ENCODE measurements at regions not wholly inside any gene's neighbourhood (a gene's known extent, or its start where the extent isn't known, plus 50 kb on each side); places are given as distances from the start of the nearest gene placed in this dataset.

GRCh38 chr10:44799966-44800365 is 111.2 kb upstream of the TMEM72 start:
- intact Hi-C loops (cut with DNase I), result no loop called here

GRCh38 chr10:44801383-44802327 is 109.5 kb upstream of the TMEM72 start:
- intact Hi-C loops (cut with DNase I), result no loop called here

More at GRCh38 chr10:44799966-44800365, 111.2 kb upstream of the TMEM72 start:
- DNase-seq (ENCODE audit: low spot score), result no peak

GRCh38 chr10:44803862-44804261 is 107.3 kb upstream of the TMEM72 start:
- DNase-seq (ENCODE audit: low spot score), result no peak
- intact Hi-C loops (cut with DNase I), result no loop called here

More at GRCh38 chr10:44801383-44802327, 109.5 kb upstream of the TMEM72 start:
- DNase-seq (ENCODE audit: low spot score), result peak; percentile 93

GRCh38 chr10:44804661-44805060 is 106.5 kb upstream of the TMEM72 start:
- intact Hi-C loops (cut with DNase I), result no loop called here

GRCh38 chr10:44805466-44806210 is 105.5 kb upstream of the TMEM72 start:
- no peak for DNase-seq (ENCODE audit: low spot score)
- intact Hi-C loops (cut with DNase I), result no loop called here

More at GRCh38 chr10:44804661-44805060, 106.5 kb upstream of the TMEM72 start:
- DNase-seq (ENCODE audit: low spot score), result no peak

GRCh38 chr10:44806950-44807349 is 104.2 kb upstream of the TMEM72 start:
- intact Hi-C loops (cut with DNase I), result no loop called here

GRCh38 chr10:44807451-44807850 is 103.7 kb upstream of the TMEM72 start:
- no peak for DNase-seq (ENCODE audit: low spot score)
- intact Hi-C loops (cut with DNase I), result no loop called here

More at GRCh38 chr10:44806950-44807349, 104.2 kb upstream of the TMEM72 start:
- DNase-seq (ENCODE audit: low spot score), result no peak

- no peak for DNase-seq (ENCODE audit: low spot score)
- intact Hi-C loops (cut with DNase I), result no loop called here
Measured at GRCh38 chr10:44809647-44810046, 101.5 kb upstream of the TMEM72 start.

- DNase-seq (ENCODE audit: low spot score), result no peak
- intact Hi-C loops (cut with DNase I), result no loop called here
Measured at GRCh38 chr10:44811072-44811471, 100.1 kb upstream of the TMEM72 start.

GRCh38 chr10:44813201-44813600 is 97.9 kb upstream of the TMEM72 start:
- DNase-seq (ENCODE audit: low spot score), result no peak

GRCh38 chr10:44814929-44815328 is 96.2 kb upstream of the TMEM72 start:
- intact Hi-C loops (cut with DNase I), result no loop called here

More at GRCh38 chr10:44813201-44813600, 97.9 kb upstream of the TMEM72 start:
- intact Hi-C loops (cut with DNase I), result no loop called here

GRCh38 chr10:44818041-44818649 is 93.0 kb upstream of the TMEM72 start:
- no peak for DNase-seq (ENCODE audit: low spot score)

More at GRCh38 chr10:44814929-44815328, 96.2 kb upstream of the TMEM72 start:
- no peak for DNase-seq (ENCODE audit: low spot score)

GRCh38 chr10:44818701-44819127 is 92.4 kb upstream of the TMEM72 start:
- DNase-seq (ENCODE audit: low spot score), result no peak
- intact Hi-C loops (cut with DNase I), result no loop called here

More at GRCh38 chr10:44818041-44818649, 93.0 kb upstream of the TMEM72 start:
- intact Hi-C loops (cut with DNase I), result no loop called here

- no peak for DNase-seq (ENCODE audit: low spot score)
- intact Hi-C loops (cut with DNase I), result no loop called here
Measured at GRCh38 chr10:44820094-44820493, 91.0 kb upstream of the TMEM72 start.

GRCh38 chr10:44821290-44821689 is 89.8 kb upstream of the TMEM72 start:
- intact Hi-C loops (cut with DNase I), result no loop called here
- no peak for DNase-seq (ENCODE audit: low spot score)

GRCh38 chr10:44822349-44822748 is 88.8 kb upstream of the TMEM72 start:
- no peak for DNase-seq (ENCODE audit: low spot score)
- intact Hi-C loops (cut with DNase I), result no loop called here

- intact Hi-C loops (cut with DNase I), result no loop called here
- no peak for DNase-seq (ENCODE audit: low spot score)
Measured at GRCh38 chr10:44822966-44823365, 88.2 kb upstream of the TMEM72 start.

GRCh38 chr10:44824607-44825006 is 86.5 kb upstream of the TMEM72 start:
- DNase-seq (ENCODE audit: low spot score), result no peak
- intact Hi-C loops (cut with DNase I), result no loop called here

GRCh38 chr10:44827431-44828006 is 83.6 kb upstream of the TMEM72 start:
- no peak for DNase-seq (ENCODE audit: low spot score)

More at GRCh38 chr10:44827431-44828006, 83.6 kb upstream of the TMEM72 start:
- intact Hi-C loops (cut with DNase I), result no loop called here

All from cardiac septum (tissue), 1 donor.